HepG2 (cell line): ENCODE measurements at regions not wholly inside any gene's neighbourhood (a gene's known extent, or its start where the extent isn't known, plus 50 kb on each side); places are given as distances from the start of the nearest gene placed in this dataset.

Experiments
- ATAC-seq: fragments of 200-7000 bp; cut with Tn5 transposase; 3 replicates; pipeline ENCODE4 v1.9.1; 2020; ENCODE audit warnings: mild to moderate bottlenecking, moderate library complexity
- BruUV-seq: library from RNA; stranded (reverse); fragments of 400-500 nt; replicated peaks from 2 replicates; lab custom pipeline; 2021; lab: Mats Ljungman, UMichigan
- CTCF ChIA-PET: fragments of 300-600 bp; formaldehyde crosslinking; extraction: SDS; loops from one replicate; lab custom pipeline; 2021; ENCODE audit warnings: low total read pairs, inconsistent platforms, low intra/inter-chr PET ratio; lab: Yijun Ruan, JAX
- POLR2A ChIA-PET: fragments of 350-600 bp; sonication (Branson Sonifier 250); formaldehyde crosslinking; loops from one replicate; lab custom pipeline; 2020; ENCODE audit warnings: antibody characterized with exemption, inconsistent platforms; lab: Yijun Ruan, JAX
- DNase-seq: peaks from one replicate; pipeline ENCODE4 v3.0.0-alpha.2; 2015; ENCODE audit warnings: low spot score
- FAIRE-seq: peaks from 3 replicates; lab custom pipeline; 2011; peaks lifted over from hg19 to GRCh38; lab: Jason Lieb, UNC
- H2AFZ ChIP-seq: one replicate; pipeline ENCODE4 v1.6.1; 2011; ENCODE audit warnings: low read length, inconsistent platforms
- H3K27ac ChIP-seq: fragments of 300-600 bp; 3 replicates; pipeline ENCODE4 v1.8.0; 2011; ENCODE audit warnings: mixed run types, mild to moderate bottlenecking, mixed read lengths, low read length, inconsistent platforms; ENCODE audit not compliant: insufficient read depth; ENCODE audit errors: extremely low read length
- H3K27me3 ChIP-seq, 2 experiments: fragments of 200-600 bp in 1 of 2; 2 replicates in 1 of 2; 3 replicates in 1 of 2; pipeline versions ENCODE4 v1.6.0 to v1.8.0; 2011; ENCODE audit warnings: low read length in 2 of 2, mild to moderate bottlenecking in 2 of 2, moderate library complexity in 2 of 2, inconsistent platforms in 1 of 2; ENCODE audit not compliant: insufficient read depth in 2 of 2, control insufficient read depth in 1 of 2
- H3K36me3 ChIP-seq, 2 experiments: fragments of 200-600 bp in 1 of 2; replicated peaks in 1 of 2; 2 replicates in 1 of 2; 3 replicates in 1 of 2; pipeline versions ENCODE4 v1.5.1 to v1.8.0; 2011; ENCODE audit warnings: low read length in 2 of 2, inconsistent platforms in 1 of 2; ENCODE audit not compliant: insufficient read depth in 2 of 2, control insufficient read depth in 1 of 2
- H3K4me1 ChIP-seq: 2 replicates; pipeline ENCODE4 v1.5.1; 2012; ENCODE audit warnings: low read length, inconsistent platforms; ENCODE audit not compliant: insufficient read depth
- H3K4me2 ChIP-seq: 2 replicates; pipeline ENCODE4 v1.6.0; 2011; ENCODE audit warnings: low read depth, low read length, inconsistent platforms
- H3K4me3 ChIP-seq, 3 experiments: fragments of 200-600 bp in 1 of 3; sonication (generic), shearing (Covaris generic) in 1 of 3; replicated peaks in 1 of 3; 2 replicates each; pipeline ENCODE4 v1.5.1; 2011 to 2016; ENCODE audit warnings: low read length in 3 of 3, inconsistent platforms in 2 of 3, low read depth in 2 of 3, mild to moderate bottlenecking in 2 of 3, control low read depth in 1 of 3, mixed read lengths in 1 of 3; ENCODE audit not compliant: insufficient read depth in 1 of 3
- H3K79me2 ChIP-seq: one replicate; pipeline ENCODE4 v1.6.1; 2011; ENCODE audit warnings: low read length, inconsistent platforms; ENCODE audit not compliant: insufficient read depth
- H3K9ac ChIP-seq: 2 replicates; pipeline ENCODE4 v1.6.0; 2011; ENCODE audit warnings: mild to moderate bottlenecking, low read depth, low read length, inconsistent platforms; ENCODE audit not compliant: insufficient read depth
- H3K9me3 ChIP-seq: 2 replicates; pipeline ENCODE4 v1.5.1; 2012; ENCODE audit warnings: mild to moderate bottlenecking, low read length
- H4K20me1 ChIP-seq: 2 replicates; pipeline ENCODE4 v1.6.0; 2011; ENCODE audit warnings: inconsistent platforms, mild to moderate bottlenecking, low read length, moderate library complexity; ENCODE audit not compliant: insufficient read depth
- DNMT1 ChIP-seq: sonication (generic); formaldehyde crosslinking; IDR thresholded peaks from 2 replicates; pipeline ENCODE4 v1.5.1; 2020; ENCODE audit warnings: mild to moderate bottlenecking, missing genetic modification reagents
- FOXJ3 ChIP-seq: sonication (generic); formaldehyde crosslinking; IDR thresholded peaks from 2 replicates; pipeline ENCODE4 v1.4.0; 2020; ENCODE audit warnings: missing genetic modification reagents, mild to moderate bottlenecking, borderline replicate concordance
- GABPA ChIP-seq, 2 experiments: IDR thresholded peaks; 2 replicates each; pipeline ENCODE4 v1.6.1; 2011 to 2016; ENCODE audit warnings: low read depth in 2 of 2, low read length in 1 of 2, missing biosample characterization in 1 of 2, missing genetic modification characterization in 1 of 2
- HOXA3 ChIP-seq: sonication (generic); formaldehyde crosslinking; IDR thresholded peaks from 2 replicates; pipeline ENCODE4 v1.5.0; 2020; ENCODE audit warnings: missing genetic modification reagents
- KDM6A ChIP-seq: IDR thresholded peaks from 2 replicates; pipeline ENCODE4 v1.6.1; 2016; ENCODE audit warnings: low read depth
- SP140L ChIP-seq: sonication (generic); formaldehyde crosslinking; IDR thresholded peaks from 2 replicates; pipeline ENCODE4 v1.4.0; 2020; ENCODE audit warnings: missing genetic modification reagents, borderline replicate concordance
- SRSF1 ChIP-seq: fragments of 200-400 bp; formaldehyde crosslinking; optimal IDR thresholded peaks from 2 replicates; pipeline ENCODE3; 2017; ENCODE audit warnings: mild to moderate bottlenecking, low read depth, low read length, moderate library complexity
- ZNF232 ChIP-seq: sonication (generic); formaldehyde crosslinking; IDR thresholded peaks from 2 replicates; pipeline ENCODE4 v1.4.0; 2020; ENCODE audit warnings: missing genetic modification reagents, borderline replicate concordance
- ZNF260 ChIP-seq: sonication (generic); formaldehyde crosslinking; IDR thresholded peaks from 2 replicates; pipeline ENCODE4 v1.4.0; 2020; ENCODE audit warnings: missing genetic modification reagents, low read depth, mild to moderate bottlenecking, borderline replicate concordance
- ZNF343 ChIP-seq: sonication (generic); formaldehyde crosslinking; IDR thresholded peaks from 2 replicates; pipeline ENCODE4 v1.4.0; 2020; ENCODE audit warnings: mild to moderate bottlenecking, missing genetic modification reagents
- ZNF430 ChIP-seq: sonication (generic); formaldehyde crosslinking; IDR thresholded peaks from 2 replicates; pipeline ENCODE4 v1.9.0; 2021; ENCODE audit warnings: mild to moderate bottlenecking, missing genetic modification reagents
- ZNF451 ChIP-seq: sonication (generic); formaldehyde crosslinking; IDR thresholded peaks from 2 replicates; pipeline ENCODE4 v1.5.0; 2020; ENCODE audit warnings: mild to moderate bottlenecking, missing genetic modification reagents
- ZNF605 ChIP-seq: sonication (generic); formaldehyde crosslinking; IDR thresholded peaks from 2 replicates; pipeline ENCODE4 v1.8.0; 2022; ENCODE audit warnings: mild to moderate bottlenecking, missing genetic modification reagents
- ZNF746 ChIP-seq: sonication (generic); formaldehyde crosslinking; IDR thresholded peaks from 2 replicates; pipeline ENCODE4 v1.8.0; 2022; ENCODE audit warnings: mild to moderate bottlenecking, missing genetic modification reagents
- ZNF816 ChIP-seq: sonication (generic); formaldehyde crosslinking; IDR thresholded peaks from 2 replicates; pipeline ENCODE4 v1.8.0; 2022; ENCODE audit warnings: missing genetic modification reagents, mild to moderate bottlenecking, borderline replicate concordance
- WGBS: methylation state at CpG from one replicate; pipeline ENCODE4 v1.1.6; 2017; ENCODE audit warnings: low lambda C conversion rate; 5-methylcytosine and 5-hydroxymethylcytosine counted together
- in situ Hi-C: cut with HindIII; loops from 2 replicates; pipeline ENCODE4 v1.10.0; 2017; ENCODE audit warnings: low pct_unique_long_range_greater_than_20kb; ENCODE audit not compliant: extremely low pct_ligation_motif_present
- intact Hi-C: fragments of 100-400 bp; cut with micrococcal nuclease; formaldehyde crosslinking; loops from one replicate; pipeline ENCODE4 v1.10.0; 2022; ENCODE audit not compliant: unreplicated experiment
- TF ChIP-seq, protein P1 (sequence below): sonication (generic); formaldehyde crosslinking; conservative IDR thresholded peaks from 2 replicates; pipeline ENCODE4 v1.5.0; 2020; ENCODE audit warnings: missing genetic modification reagents

DNA sequence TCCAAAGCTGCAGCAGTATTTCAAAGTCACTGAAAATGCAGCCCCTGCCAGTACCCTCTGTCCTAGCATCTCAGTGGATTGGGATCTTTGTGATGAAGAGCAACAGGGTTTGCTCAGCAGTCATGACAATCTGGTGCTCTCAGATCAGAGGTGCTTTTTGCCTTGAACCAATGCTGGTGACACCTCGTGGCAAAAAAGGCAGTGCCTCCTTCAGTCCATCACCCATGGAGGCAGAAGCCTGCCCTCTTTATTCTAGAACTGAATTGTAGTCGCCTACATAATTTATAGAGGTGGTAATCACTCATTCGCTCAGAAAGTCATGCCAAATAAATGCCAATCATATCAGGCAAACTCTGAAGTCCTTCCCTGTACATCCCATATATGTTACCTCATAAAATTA lies 126.0 kb upstream of the VRK1 start:
- ChIA-PET POLR2A (no interaction called here), CTCF (no interaction called here)
- 0% methylated on average over 3 of the region's 3 CpGs for WGBS
- H3K27ac ChIP-seq = no peak overlapping the region
- no peak for DNase-seq
- no peaks in the 10 kb centered on the region for H3K27me3 ChIP-seq
- H3K36me3 ChIP-seq = no peaks in the 10 kb centered on the region
- no peak overlapping the region for H3K4me2 ChIP-seq
- H4K20me1 ChIP-seq = no peaks in the 10 kb centered on the region
- no TSS peak for BruUV-seq
- no peak for TF ChIP-seq ZNF232
- TF ChIP-seq DNMT1 (CRISPR knock-in tag) = no peak
- TF ChIP-seq ZNF451 (CRISPR knock-in tag) = no peak
- TF ChIP-seq SP140L (CRISPR knock-in tag) = no peak
- TF ChIP-seq ZNF343 (CRISPR knock-in tag) = no peak
- no peak for TF ChIP-seq GABPA (IDR thresholded peaks at IDR 0.05; ENCODE audit: low read depth, low read length)
- TF ChIP-seq GABPA (CRISPR knock-in tag; IDR thresholded peaks at IDR 0.05; ENCODE audit: low read depth) = no peak
- no peak for TF ChIP-seq ZNF816 (CRISPR knock-in tag)
- TF ChIP-seq ZNF430 (CRISPR knock-in tag) = no peak
- no peak for TF ChIP-seq ZNF746 (CRISPR knock-in tag)
- no peak for TF ChIP-seq SRSF1
- TF ChIP-seq ZNF605 (CRISPR knock-in tag) = no peak
- in situ Hi-C loops (no loop called here), intact Hi-C loops (no loop called here)
- no peak overlapping the region for H3K9ac ChIP-seq
- no peak for ATAC-seq
- no peaks in the 10 kb centered on the region for H3K9me3 ChIP-seq
- H2AFZ ChIP-seq = no peak overlapping the region
- peaks cover 8% of the 10 kb centered on the region; the same call in 1 of the 2 replicates for H3K4me1 ChIP-seq
- no peak for FAIRE-seq
- no peaks in the 10 kb centered on the region for H3K79me2 ChIP-seq
- no peak overlapping the region for H3K4me3 ChIP-seq

DNA sequence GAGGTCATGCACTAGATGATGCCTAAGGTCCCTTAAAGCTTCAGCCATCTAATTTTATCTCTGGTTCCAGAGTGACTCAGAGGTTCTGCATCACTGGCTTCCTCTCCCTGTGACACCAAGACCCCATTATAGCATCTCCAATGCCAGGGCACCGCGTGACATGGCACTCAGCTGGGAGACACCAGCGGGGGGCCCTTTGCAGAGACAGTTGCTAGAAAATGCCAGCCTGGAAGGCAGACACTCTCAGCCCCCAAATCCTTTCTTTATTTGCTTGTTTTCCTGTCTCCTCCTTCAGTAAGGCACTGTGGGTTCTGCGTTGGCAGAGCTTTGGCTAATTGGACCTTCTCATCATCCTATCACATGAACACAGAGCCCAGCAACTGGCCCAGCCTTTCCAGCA lies 123.5 kb upstream of the VRK1 start:
- no peak for FAIRE-seq
- no peak overlapping the region for H3K4me2 ChIP-seq
- in situ Hi-C loops = no loop called here
- DNase-seq = no peak
- no peak for TF ChIP-seq KDM6A (CRISPR knock-in tag)
- no peak for TF ChIP-seq ZNF260
- TF ChIP-seq, protein P1, sequence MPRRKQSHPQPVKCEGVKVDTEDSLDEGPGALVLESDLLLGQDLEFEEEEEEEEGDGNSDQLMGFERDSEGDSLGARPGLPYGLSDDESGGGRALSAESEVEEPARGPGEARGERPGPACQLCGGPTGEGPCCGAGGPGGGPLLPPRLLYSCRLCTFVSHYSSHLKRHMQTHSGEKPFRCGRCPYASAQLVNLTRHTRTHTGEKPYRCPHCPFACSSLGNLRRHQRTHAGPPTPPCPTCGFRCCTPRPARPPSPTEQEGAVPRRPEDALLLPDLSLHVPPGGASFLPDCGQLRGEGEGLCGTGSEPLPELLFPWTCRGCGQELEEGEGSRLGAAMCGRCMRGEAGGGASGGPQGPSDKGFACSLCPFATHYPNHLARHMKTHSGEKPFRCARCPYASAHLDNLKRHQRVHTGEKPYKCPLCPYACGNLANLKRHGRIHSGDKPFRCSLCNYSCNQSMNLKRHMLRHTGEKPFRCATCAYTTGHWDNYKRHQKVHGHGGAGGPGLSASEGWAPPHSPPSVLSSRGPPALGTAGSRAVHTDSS (CRISPR knock-in tag) = no peak
- no peak for TF ChIP-seq FOXJ3 (CRISPR knock-in tag)
- TF ChIP-seq HOXA3 = no peak
- no peaks in the 10 kb centered on the region for H3K79me2 ChIP-seq
- ATAC-seq = no peak
- no peak overlapping the region for H2AFZ ChIP-seq
- intact Hi-C loops = no loop called here
- CTCF ChIA-PET = no interaction called here
- POLR2A ChIA-PET = no interaction called here
- peaks cover 6% of the 10 kb centered on the region; the same call in 1 of the 2 replicates for H3K4me1 ChIP-seq
- H4K20me1 ChIP-seq = no peaks in the 10 kb centered on the region
- 1% methylated on average over 4 of the region's 4 CpGs for WGBS
- no peaks in the 10 kb centered on the region for H3K27me3 ChIP-seq
- H3K4me3 ChIP-seq = no peak overlapping the region
- H3K9me3 ChIP-seq = no peaks in the 10 kb centered on the region
- H3K9ac ChIP-seq = no peak overlapping the region
- BruUV-seq = no TSS peak
- H3K36me3 ChIP-seq = no peaks in the 10 kb centered on the region
- no peak overlapping the region for H3K27ac ChIP-seq
